ENCODE measurements at regions not wholly inside any gene's neighbourhood (a gene's known extent, or its start where the extent isn't known, plus 50 kb on each side); places are given as distances from the start of the nearest gene placed in this dataset.
"Not testable (repeated sequence)": the region's sequence is repeated elsewhere in the genome, so short reads cannot be mapped to it uniquely, and the experiment has no call there.

GRCh38 chr17:14582996-14583395 lies 282.1 kb downstream of the HS3ST3B1 start:
- Mint-ChIP-seq H3K36me3 (ENCODE audit: low read depth) (no peaks in the 10 kb centered on the region), H3K4me3 (no peak overlapping the region), H3K4me1 (no peaks in the 10 kb centered on the region), H3K27me3 (no peaks in the 10 kb centered on the region), H3K9me3 (peaks cover 2% of the 10 kb centered on the region), H3K27ac (no peak overlapping the region)
- DNase-seq, result no peak
- ChIA-PET POLR2A (no interaction called here), CTCF (no interaction called here)
- intact Hi-C loops (cut with micrococcal nuclease), result no loop called here
- no peak for TF ChIP-seq CTCF (IDR thresholded peaks at IDR 0.05)
- no peak for ATAC-seq (ENCODE audit: low read depth)

- Mint-ChIP-seq H3K27ac (no peak overlapping the region), H3K4me1 (no peaks in the 10 kb centered on the region), H3K36me3 (ENCODE audit: low read depth) (no peaks in the 10 kb centered on the region), H3K27me3 (no peaks in the 10 kb centered on the region), H3K9me3 (peaks cover 2% of the 10 kb centered on the region), H3K4me3 (no peak overlapping the region)
- TF ChIP-seq CTCF (IDR thresholded peaks at IDR 0.05), result no peak
- CTCF ChIA-PET, result no interaction called here
- intact Hi-C loops (cut with micrococcal nuclease), result no loop called here
- POLR2A ChIA-PET, result no interaction called here
- no peak for ATAC-seq (ENCODE audit: low read depth)
- no peak for DNase-seq
Measured at GRCh38 chr17:14581186-14581830, 280.4 kb downstream of the HS3ST3B1 start.

GRCh38 chr17:14580499-14580898 lies 279.6 kb downstream of the HS3ST3B1 start:
- Mint-ChIP-seq H3K4me3 (no peak overlapping the region), H3K36me3 (ENCODE audit: low read depth) (no peaks in the 10 kb centered on the region), H3K27me3 (no peaks in the 10 kb centered on the region), H3K4me1 (no peaks in the 10 kb centered on the region), H3K27ac (no peak overlapping the region), H3K9me3 (peaks cover 2% of the 10 kb centered on the region)
- ChIA-PET POLR2A (no interaction called here), CTCF (no interaction called here)
- intact Hi-C loops (cut with micrococcal nuclease), result no loop called here
- TF ChIP-seq CTCF (IDR thresholded peaks at IDR 0.05), result no peak
- ATAC-seq (ENCODE audit: low read depth), result no peak
- no peak for DNase-seq

- intact Hi-C loops (cut with micrococcal nuclease), result no loop called here
- POLR2A ChIA-PET, result no interaction called here
- no peak overlapping the region for H3K27ac Mint-ChIP-seq
- no peaks in the 10 kb centered on the region for H3K36me3 Mint-ChIP-seq (ENCODE audit: low read depth)
- H3K27me3 Mint-ChIP-seq, result no peaks in the 10 kb centered on the region
- ATAC-seq (ENCODE audit: low read depth) (no peak), DNase-seq (no peak)
- H3K9me3 Mint-ChIP-seq, result peaks cover 2% of the 10 kb centered on the region
- no peaks in the 10 kb centered on the region for H3K4me1 Mint-ChIP-seq
- TF ChIP-seq CTCF (IDR thresholded peaks at IDR 0.05), result no peak
- CTCF ChIA-PET, result no interaction called here
- H3K4me3 Mint-ChIP-seq, result no peak overlapping the region
Measured at GRCh38 chr17:14579716-14580115, 278.8 kb downstream of the HS3ST3B1 start.

- ChIA-PET CTCF (no interaction called here), POLR2A (no interaction called here)
- Mint-ChIP-seq H3K4me1 (no peaks in the 10 kb centered on the region), H3K27ac (no peak overlapping the region), H3K36me3 (ENCODE audit: low read depth) (no peaks in the 10 kb centered on the region), H3K9me3 (peaks cover 4% of the 10 kb centered on the region), H3K4me3 (no peak overlapping the region), H3K27me3 (no peaks in the 10 kb centered on the region)
- no peak for TF ChIP-seq CTCF (IDR thresholded peaks at IDR 0.05)
- DNase-seq (no peak), ATAC-seq (ENCODE audit: low read depth) (no peak)
- intact Hi-C loops (cut with micrococcal nuclease), result no loop called here
Measured at GRCh38 chr17:14575471-14575953, 274.6 kb downstream of the HS3ST3B1 start.

GRCh38 chr17:14560325-14560724 lies 259.4 kb downstream of the HS3ST3B1 start:
- ATAC-seq (ENCODE audit: low read depth); CTCF ChIA-PET: not testable (repeated sequence)

More at GRCh38 chr17:14560325-14560724, 259.4 kb downstream of the HS3ST3B1 start:
- H3K36me3 Mint-ChIP-seq (ENCODE audit: low read depth); intact Hi-C loops (cut with micrococcal nuclease); H3K9me3 Mint-ChIP-seq; DNase-seq; H3K4me3 Mint-ChIP-seq; H3K27ac Mint-ChIP-seq; H3K27me3 Mint-ChIP-seq; H3K4me1 Mint-ChIP-seq: not testable (repeated sequence)
- POLR2A ChIA-PET, result interaction anchor here (0.7 kb wide), 1 partner anchor 411 kb away, joined by 4 read pairs; no protein-coding TSS in a partner anchor

Measured in activated B cell treated with CpG ODN at 0.5 μM for 24 hours (primary cell).